ENCODE measurements at regions not wholly inside any gene's neighbourhood (a gene's known extent, or its start where the extent isn't known, plus 50 kb on each side); places are given as distances from the start of the nearest gene placed in this dataset.

- DNase-seq (ENCODE audit: low read depth) = no peak
Measured at GRCh38 chr14:65354715-65355114, 57.8 kb upstream of the FUT8 start.

- no peak for DNase-seq (ENCODE audit: low read depth)
Measured at GRCh38 chr14:65356327-65356836, 56.1 kb upstream of the FUT8 start.

GRCh38 chr14:65357113-65357512 lies 55.4 kb upstream of the FUT8 start:
- no peak for DNase-seq (ENCODE audit: low read depth)

GRCh38 chr14:65357689-65358088 lies 54.8 kb upstream of the FUT8 start:
- no peak for DNase-seq (ENCODE audit: low read depth)

GRCh38 chr14:65359503-65359902 lies 53.0 kb upstream of the FUT8 start:
- no peak for DNase-seq (ENCODE audit: low read depth)

GRCh38 chr14:65360144-65360784 lies 52.3 kb upstream of the FUT8 start:
- no peak for DNase-seq (ENCODE audit: low read depth)

- DNase-seq (ENCODE audit: low read depth) = no peak
Measured at GRCh38 chr14:65361920-65362319, 50.6 kb upstream of the FUT8 start.

Measured in T follicular helper cell (primary cell).